ENCODE measurements at regions not wholly inside any gene's neighbourhood (a gene's known extent, or its start where the extent isn't known, plus 50 kb on each side); places are given as distances from the start of the nearest gene placed in this dataset.

- H3K4me3 ChIP-seq (ENCODE audit: low read depth, low read length), result no peak overlapping the region
- TF ChIP-seq MYC (IDR thresholded peaks at IDR 0.05; ENCODE audit: low read depth, low read length), result no peak
- TF ChIP-seq, protein P1, sequence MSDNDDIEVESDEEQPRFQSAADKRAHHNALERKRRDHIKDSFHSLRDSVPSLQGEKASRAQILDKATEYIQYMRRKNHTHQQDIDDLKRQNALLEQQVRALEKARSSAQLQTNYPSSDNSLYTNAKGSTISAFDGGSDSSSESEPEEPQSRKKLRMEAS (IDR thresholded peaks at IDR 0.05; ENCODE audit: low read depth, low read length), result no peak
- TF ChIP-seq CTCF (IDR thresholded peaks at IDR 0.05; ENCODE audit: low read depth, low read length), result no peak
- no peak for TF ChIP-seq POLR2A (IDR thresholded peaks at IDR 0.05; ENCODE audit: extremely low read depth, insufficient read length)
- no peak for DNase-seq (ENCODE audit: low read depth)
Measured at GRCh38 chr12:64992641-64993040, 128.5 kb downstream of the WIF1 start.

GRCh38 chr12:64993461-64993860 lies 127.6 kb downstream of the WIF1 start:
- DNase-seq (ENCODE audit: low read depth), result no peak
- H3K4me3 ChIP-seq (ENCODE audit: low read depth, low read length), result no peak overlapping the region
- TF ChIP-seq MYC (IDR thresholded peaks at IDR 0.05; ENCODE audit: low read depth, low read length), result no peak

- TF ChIP-seq MYC (IDR thresholded peaks at IDR 0.05; ENCODE audit: low read depth, low read length), result no peak
- TF ChIP-seq CTCF (IDR thresholded peaks at IDR 0.05; ENCODE audit: low read depth, low read length), result no peak
- TF ChIP-seq, protein P1 (IDR thresholded peaks at IDR 0.05; ENCODE audit: low read depth, low read length), result no peak
- no peak for TF ChIP-seq POLR2A (IDR thresholded peaks at IDR 0.05; ENCODE audit: extremely low read depth, insufficient read length)
- H3K4me3 ChIP-seq (ENCODE audit: low read depth, low read length), result no peak overlapping the region
- DNase-seq (ENCODE audit: low read depth), result no peak
Measured at GRCh38 chr12:64995816-64996215, 125.3 kb downstream of the WIF1 start.

DNA sequence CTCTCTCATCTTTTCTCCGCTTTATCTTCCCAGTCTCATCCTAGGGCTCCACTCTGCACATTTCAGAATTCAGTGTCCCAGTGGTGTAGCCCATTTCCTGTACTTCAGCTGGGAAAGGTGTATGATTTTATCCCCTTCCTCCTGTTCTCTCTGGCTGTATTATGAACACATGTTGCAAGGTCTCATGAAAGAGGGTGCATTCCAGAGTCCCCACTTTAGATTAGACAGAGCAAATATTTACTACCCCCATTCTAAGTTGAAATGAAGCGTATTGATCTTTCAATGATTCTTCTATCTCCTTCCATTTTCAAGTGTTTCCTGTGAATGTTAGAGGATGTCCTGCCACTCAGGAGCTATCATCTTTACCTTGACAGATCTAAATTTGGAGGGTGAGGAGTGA lies 123.2 kb downstream of the WIF1 start:
- DNase-seq (ENCODE audit: low read depth), result no peak
- H3K4me3 ChIP-seq (ENCODE audit: low read depth, low read length), result no peak overlapping the region
- TF ChIP-seq CTCF (IDR thresholded peaks at IDR 0.05; ENCODE audit: low read depth, low read length), result no peak
- no peak for TF ChIP-seq MYC (IDR thresholded peaks at IDR 0.05; ENCODE audit: low read depth, low read length)
- no peak for TF ChIP-seq POLR2A (IDR thresholded peaks at IDR 0.05; ENCODE audit: extremely low read depth, insufficient read length)
- TF ChIP-seq, protein P1 (IDR thresholded peaks at IDR 0.05; ENCODE audit: low read depth, low read length), result no peak

DNA sequence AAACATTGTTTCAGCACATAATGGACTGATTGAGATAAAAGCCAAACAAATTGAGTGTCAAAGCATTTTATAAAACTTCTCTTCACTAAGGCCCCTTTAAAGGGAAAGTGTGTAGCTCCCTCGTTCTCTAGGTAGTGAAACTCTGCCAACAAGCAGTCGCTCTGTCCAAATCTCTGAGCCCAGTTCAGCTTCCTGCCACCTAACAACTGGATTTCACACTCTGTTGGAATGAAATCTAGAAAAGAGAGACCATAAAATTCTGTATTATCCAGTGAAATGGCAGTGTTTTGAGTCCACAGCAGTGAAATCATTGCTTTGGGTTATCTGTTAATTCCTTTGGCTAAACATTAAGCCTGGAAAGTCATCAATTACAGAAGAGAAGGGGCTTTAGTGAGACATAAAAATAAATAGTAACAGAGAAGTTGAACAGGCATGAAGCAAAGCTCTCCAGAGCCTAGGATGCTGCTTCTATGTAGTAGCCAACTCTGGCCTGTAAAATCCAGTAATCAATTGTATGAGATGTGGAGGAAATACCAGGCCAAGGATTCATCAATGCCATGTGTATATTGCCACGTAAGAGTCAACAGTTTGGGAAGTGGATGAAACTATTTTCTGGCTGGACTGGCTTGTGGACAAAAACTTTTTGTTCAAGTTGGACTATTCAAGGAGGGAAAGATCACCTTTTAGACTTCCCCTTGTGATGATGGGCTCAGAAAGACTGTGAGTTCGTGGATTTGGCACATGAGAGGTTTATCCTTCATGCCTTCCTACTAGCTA lies 122.5 kb downstream of the WIF1 start:
- no peak for DNase-seq (ENCODE audit: low read depth)
- no peak overlapping the region for H3K4me3 ChIP-seq (ENCODE audit: low read depth, low read length)
- TF ChIP-seq CTCF (IDR thresholded peaks at IDR 0.05; ENCODE audit: low read depth, low read length) (no peak), MYC (IDR thresholded peaks at IDR 0.05; ENCODE audit: low read depth, low read length) (no peak), POLR2A (IDR thresholded peaks at IDR 0.05; ENCODE audit: extremely low read depth, insufficient read length) (no peak)
- TF ChIP-seq, protein P1 (IDR thresholded peaks at IDR 0.05; ENCODE audit: low read depth, low read length), result no peak

- no peak for DNase-seq (ENCODE audit: low read depth)
- TF ChIP-seq, protein P1 (IDR thresholded peaks at IDR 0.05; ENCODE audit: low read depth, low read length), result no peak
- TF ChIP-seq CTCF (IDR thresholded peaks at IDR 0.05; ENCODE audit: low read depth, low read length), result no peak
- no peak for TF ChIP-seq MYC (IDR thresholded peaks at IDR 0.05; ENCODE audit: low read depth, low read length)
- TF ChIP-seq POLR2A (IDR thresholded peaks at IDR 0.05; ENCODE audit: extremely low read depth, insufficient read length), result no peak
- H3K4me3 ChIP-seq (ENCODE audit: low read depth, low read length), result no peak overlapping the region
Measured at GRCh38 chr12:64999148-64999425, 122.0 kb downstream of the WIF1 start.
